ENCODE measurements at regions not wholly inside any gene's neighbourhood (a gene's known extent, or its start where the extent isn't known, plus 50 kb on each side); places are given as distances from the start of the nearest gene placed in this dataset.

- H3K36me3 ChIP-seq (replicated peaks in 1 of 2; ENCODE audit: insufficient read depth in 1 of 2, low read depth in 2 of 2) = no peaks in the 10 kb centered on the region
- no peaks in the 10 kb centered on the region for H3K9me3 ChIP-seq
- intact Hi-C loops (cut with DNase I) = loop anchor here (10.0 kb wide), 1 partner anchor 120 kb away; no protein-coding TSS in a partner anchor
- peak; percentile 62 for ATAC-seq
- TF ChIP-seq POLR2A (IDR thresholded peaks at IDR 0.05) (no peak), CTCF (IDR thresholded peaks at IDR 0.05) (no peak)
- peak overlapping the region in 2 of 4 donors; percentile 5 to 58 for H3K27ac ChIP-seq
- DNase-seq = no peak
- H3K4me3 ChIP-seq = no peak overlapping the region
- H3K27me3 ChIP-seq = no peaks in the 10 kb centered on the region
- H3K4me1 ChIP-seq = peaks cover 34% of the 10 kb centered on the region
- 39 to 50% methylated on average over 1 of the region's 1 CpG for WGBS, 2 donors
These were observed 96.7 kb downstream of the OGFRL1 start for GRCh38 chr6:71385111-71385822.

- no peak for ATAC-seq
- no peaks in the 10 kb centered on the region for H3K27me3 ChIP-seq
- H3K27ac ChIP-seq = peak overlapping the region in 1 of 4 donors; percentile 58
- no peak overlapping the region for H3K4me3 ChIP-seq
- intact Hi-C loops (cut with DNase I) = loop anchor here (10.0 kb wide), 1 partner anchor 119 kb away; no protein-coding TSS in a partner anchor
- H3K36me3 ChIP-seq (replicated peaks in 1 of 2; ENCODE audit: insufficient read depth in 1 of 2, low read depth in 2 of 2) = no peaks in the 10 kb centered on the region
- WGBS, 2 donors = 62 to 71% methylated on average over 4 of the region's 4 CpGs
- TF ChIP-seq POLR2A (IDR thresholded peaks at IDR 0.05) = no peak
- TF ChIP-seq CTCF (IDR thresholded peaks at IDR 0.05) = no peak
- peaks cover 39% of the 10 kb centered on the region for H3K4me1 ChIP-seq
- no peak for DNase-seq
- H3K9me3 ChIP-seq = no peaks in the 10 kb centered on the region
These were observed 97.6 kb downstream of the OGFRL1 start for GRCh38 chr6:71386215-71386614.

GRCh38 chr6:71387179-71387578 is 98.6 kb downstream of the OGFRL1 start:
- H3K27me3 ChIP-seq = no peaks in the 10 kb centered on the region
- H3K4me1 ChIP-seq = peaks cover 39% of the 10 kb centered on the region
- no peak for ATAC-seq
- intact Hi-C loops (cut with DNase I) = loop anchor here (10.0 kb wide), 1 partner anchor 118 kb away; no protein-coding TSS in a partner anchor
- no peak for TF ChIP-seq CTCF (IDR thresholded peaks at IDR 0.05)
- TF ChIP-seq POLR2A (IDR thresholded peaks at IDR 0.05) = no peak
- H3K27ac ChIP-seq = peak overlapping the region in 1 of 4 donors; percentile 21
- H3K9me3 ChIP-seq = no peaks in the 10 kb centered on the region
- DNase-seq = no peak
- H3K36me3 ChIP-seq (replicated peaks in 1 of 2; ENCODE audit: insufficient read depth in 1 of 2, low read depth in 2 of 2) = no peaks in the 10 kb centered on the region
- no peak overlapping the region for H3K4me3 ChIP-seq

GRCh38 chr6:71388068-71388744 is 99.6 kb downstream of the OGFRL1 start:
- H3K4me1 ChIP-seq = peaks cover 41% of the 10 kb centered on the region
- intact Hi-C loops (cut with DNase I) = loop anchor here (10.0 kb wide), 1 partner anchor 117 kb away; no protein-coding TSS in a partner anchor

More at GRCh38 chr6:71388068-71388744, 99.6 kb downstream of the OGFRL1 start:
- H3K36me3 ChIP-seq (replicated peaks in 1 of 2; ENCODE audit: insufficient read depth in 1 of 2, low read depth in 2 of 2) = no peaks in the 10 kb centered on the region
- WGBS, 2 donors = 92 to 100% methylated on average over 1 of the region's 1 CpG
- ATAC-seq = no peak
- peak overlapping the region in 1 of 4 donors; percentile 21 for H3K27ac ChIP-seq
- TF ChIP-seq CTCF (IDR thresholded peaks at IDR 0.05) (no peak), POLR2A (IDR thresholded peaks at IDR 0.05) (no peak)
- no peak overlapping the region for H3K4me3 ChIP-seq
- no peak for DNase-seq
- H3K9me3 ChIP-seq = no peaks in the 10 kb centered on the region
- H3K27me3 ChIP-seq = no peaks in the 10 kb centered on the region
